HUES64 (cell line): ENCODE measurements at regions not wholly inside any gene's neighbourhood (a gene's known extent, or its start where the extent isn't known, plus 50 kb on each side); places are given as distances from the start of the nearest gene placed in this dataset.

ENCODE experiments used
- H3K27ac ChIP-seq: 2 replicates; pipeline ENCODE4 v1.7.0; 2013; ENCODE audit warnings: low read depth, low read length, inconsistent platforms
- H3K27me3 ChIP-seq: 2 replicates; pipeline ENCODE4 v1.6.1; 2013; ENCODE audit warnings: mild to moderate bottlenecking, low read length; ENCODE audit not compliant: insufficient read depth
- H3K36me3 ChIP-seq: 2 replicates; pipeline ENCODE4 v1.6.1; 2013; ENCODE audit warnings: mild to moderate bottlenecking, low read length; ENCODE audit not compliant: insufficient read depth
- H3K4me1 ChIP-seq: 2 replicates; pipeline ENCODE4 v1.6.1; 2013; ENCODE audit warnings: mild to moderate bottlenecking, low read length, moderate library complexity; ENCODE audit not compliant: insufficient read depth
- H3K4me3 ChIP-seq: 2 replicates; pipeline ENCODE4 v1.5.1; 2013; ENCODE audit warnings: mild to moderate bottlenecking, low read length, moderate library complexity
- H3K9ac ChIP-seq: 2 replicates; pipeline ENCODE4 v1.6.1; 2013; ENCODE audit warnings: mild to moderate bottlenecking, low read depth, low read length
- H3K9me3 ChIP-seq: 2 replicates; pipeline ENCODE4 v1.6.1; 2013; ENCODE audit warnings: low read depth, low read length; ENCODE audit not compliant: insufficient read depth
- WGBS: fragments of 150-250, 120-280 bp; methylation state at CpG from one replicate; pipeline ENCODE4 v1.1.7; 2013; ENCODE audit warnings: missing lambda C conversion rate; 5-methylcytosine and 5-hydroxymethylcytosine counted together

DNA sequence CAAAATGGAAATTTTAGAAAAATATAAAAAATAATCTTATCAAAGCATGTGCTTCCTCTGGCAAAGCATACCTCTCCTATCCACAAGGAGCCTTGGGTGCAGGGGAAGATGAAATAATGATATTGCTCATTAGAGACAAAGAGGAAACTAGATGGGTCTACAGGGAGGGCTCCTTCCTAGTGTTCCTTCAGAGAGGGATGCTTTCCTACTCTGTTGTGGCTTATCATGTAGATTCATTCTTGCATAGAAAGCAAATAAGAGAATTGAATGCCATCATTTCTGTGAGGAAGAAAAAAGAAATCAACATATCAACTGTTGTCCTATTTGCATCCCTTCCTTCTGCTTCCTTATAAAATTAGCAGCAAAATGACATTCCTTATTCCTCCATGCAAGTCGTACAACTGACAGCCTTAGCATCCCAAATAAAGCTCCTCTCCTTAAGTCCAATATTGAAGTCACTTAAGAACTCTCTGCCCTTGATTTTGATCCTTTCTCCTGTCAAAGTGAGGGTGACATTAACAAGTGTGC is 543.9 kb upstream of the PLXNA2 start:
- Histone ChIP-seq H3K9me3 (no peaks in the 10 kb centered on the region), H3K9ac (no peak overlapping the region), H3K4me1 (peaks cover 24% of the 10 kb centered on the region), H3K4me3 (no peak overlapping the region), H3K36me3 (no peaks in the 10 kb centered on the region), H3K27me3 (no peaks in the 10 kb centered on the region), H3K27ac (no peak overlapping the region)
- 54% methylated on average over 1 of the region's 1 CpG for WGBS

DNA sequence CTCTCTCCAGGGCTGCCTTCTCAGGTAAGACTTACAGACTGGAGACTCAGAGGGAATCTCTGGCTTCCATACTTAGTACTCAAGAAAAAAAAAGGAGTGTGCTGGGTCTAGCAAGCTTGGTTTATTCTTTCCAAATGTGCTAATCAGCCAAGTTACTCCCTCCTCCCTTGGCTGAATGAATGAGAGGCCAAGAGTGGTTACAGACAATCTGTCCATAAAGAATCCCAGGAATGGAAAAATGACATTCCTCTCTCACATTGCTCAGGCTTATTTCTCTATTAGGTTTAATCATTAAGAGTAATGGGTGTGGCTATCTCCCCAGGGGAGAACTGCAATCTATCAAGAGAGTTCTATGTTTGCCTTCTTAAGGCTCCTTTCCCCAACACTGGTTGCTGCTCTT is 547.3 kb upstream of the PLXNA2 start:
- Histone ChIP-seq H3K36me3 (no peaks in the 10 kb centered on the region), H3K27ac (no peak overlapping the region), H3K9ac (no peak overlapping the region), H3K4me3 (no peak overlapping the region), H3K4me1 (peaks cover 20% of the 10 kb centered on the region), H3K9me3 (no peaks in the 10 kb centered on the region), H3K27me3 (no peaks in the 10 kb centered on the region)

DNA sequence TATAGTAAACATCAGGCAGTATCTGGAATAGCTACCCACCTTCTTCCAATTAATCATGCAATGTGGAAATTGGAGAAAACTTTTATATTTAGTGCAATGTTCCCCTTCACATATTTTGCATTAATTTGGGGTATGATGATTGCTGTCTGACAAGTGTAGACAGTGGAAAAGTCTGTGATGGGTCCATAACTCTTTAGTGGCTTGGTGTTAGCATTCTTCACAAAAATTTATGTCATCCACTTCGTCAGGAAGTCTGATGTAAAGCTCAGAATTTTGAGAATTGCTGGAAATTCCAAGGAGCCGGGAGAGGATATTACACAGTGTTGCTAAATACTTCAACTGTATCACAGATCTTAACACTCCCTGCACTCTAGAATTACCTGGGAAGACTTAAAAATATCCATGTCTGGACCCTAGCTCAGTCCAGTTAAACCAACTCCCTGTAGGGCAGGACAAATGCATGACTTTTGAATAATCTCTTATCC is 549.7 kb upstream of the PLXNA2 start:
- WGBS: 100% methylated on average over 2 of the region's 2 CpGs
- H3K4me1 ChIP-seq: peaks cover 4% of the 10 kb centered on the region
- H3K36me3 ChIP-seq: no peaks in the 10 kb centered on the region
- H3K27me3 ChIP-seq: no peaks in the 10 kb centered on the region
- no peak overlapping the region for H3K9ac ChIP-seq
- H3K4me3 ChIP-seq: no peak overlapping the region
- H3K27ac ChIP-seq: no peak overlapping the region
- no peaks in the 10 kb centered on the region for H3K9me3 ChIP-seq

DNA sequence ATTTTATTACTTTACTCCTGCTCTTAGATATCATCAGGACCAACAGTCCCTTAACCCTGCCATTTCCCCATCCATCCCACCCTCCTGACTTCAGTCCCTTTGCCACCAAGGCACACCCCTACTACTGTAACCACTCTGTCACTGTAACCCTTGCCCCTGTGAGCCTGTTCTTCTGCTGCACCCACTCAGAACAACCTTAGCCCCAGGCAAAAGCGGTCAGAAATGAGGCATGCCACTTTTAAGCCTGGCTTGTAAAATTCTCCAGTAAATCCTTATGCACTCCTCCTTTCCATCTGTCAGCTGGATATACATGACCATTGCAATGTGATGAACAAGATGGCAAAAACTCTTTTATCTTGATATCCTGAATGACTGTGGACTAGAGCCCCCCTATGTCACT is 555.0 kb upstream of the PLXNA2 start:
- H3K4me3 ChIP-seq: no peak overlapping the region
- H3K9me3 ChIP-seq: no peaks in the 10 kb centered on the region
- 96% methylated on average over 1 of the region's 1 CpG for WGBS
- peaks cover 27% of the 10 kb centered on the region for H3K4me1 ChIP-seq
- H3K27me3 ChIP-seq: no peaks in the 10 kb centered on the region
- no peaks in the 10 kb centered on the region for H3K36me3 ChIP-seq
- H3K27ac ChIP-seq: no peak overlapping the region
- no peak overlapping the region for H3K9ac ChIP-seq

DNA sequence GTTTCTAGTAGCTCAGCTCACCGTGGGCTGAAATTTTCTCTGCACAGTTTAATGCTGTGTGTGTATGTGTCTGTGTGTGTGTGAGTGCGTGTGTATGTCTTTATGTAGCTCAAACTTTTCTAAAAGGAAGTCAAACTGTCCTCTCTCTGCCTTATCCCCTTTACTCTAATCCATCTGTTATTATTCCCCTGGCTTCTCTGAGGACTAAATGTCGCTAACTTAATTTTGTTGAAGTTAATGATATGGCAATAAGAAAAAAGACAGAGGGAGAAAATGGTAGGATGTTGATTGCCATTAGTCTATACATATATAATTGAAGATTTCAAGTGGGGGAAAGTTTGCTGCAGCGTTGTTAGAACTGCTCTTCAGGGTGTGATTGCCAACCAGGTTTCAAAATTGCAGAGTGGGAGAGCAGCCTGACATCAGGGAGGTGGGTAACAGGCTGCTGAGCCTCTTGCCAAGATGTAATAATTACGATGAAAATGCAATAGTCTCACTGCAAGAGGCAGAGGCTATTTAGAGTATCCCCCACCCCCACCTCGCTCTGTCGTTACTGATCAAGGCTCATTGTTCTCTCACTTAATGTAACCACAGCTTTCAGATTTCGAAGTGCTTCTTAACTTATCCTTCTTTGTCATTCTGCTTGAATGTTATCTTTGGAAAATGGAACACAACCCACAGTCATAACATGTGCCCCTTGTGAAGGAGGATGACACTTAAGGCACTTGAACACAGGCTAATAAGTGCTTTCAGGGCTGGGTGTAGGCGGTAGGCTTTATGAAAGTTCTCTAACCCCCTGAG is 559.0 kb upstream of the PLXNA2 start:
- Histone ChIP-seq H3K36me3 (no peaks in the 10 kb centered on the region), H3K4me1 (peaks cover 27% of the 10 kb centered on the region)
- 87% methylated on average over 8 of the region's 9 CpGs for WGBS

DNA sequence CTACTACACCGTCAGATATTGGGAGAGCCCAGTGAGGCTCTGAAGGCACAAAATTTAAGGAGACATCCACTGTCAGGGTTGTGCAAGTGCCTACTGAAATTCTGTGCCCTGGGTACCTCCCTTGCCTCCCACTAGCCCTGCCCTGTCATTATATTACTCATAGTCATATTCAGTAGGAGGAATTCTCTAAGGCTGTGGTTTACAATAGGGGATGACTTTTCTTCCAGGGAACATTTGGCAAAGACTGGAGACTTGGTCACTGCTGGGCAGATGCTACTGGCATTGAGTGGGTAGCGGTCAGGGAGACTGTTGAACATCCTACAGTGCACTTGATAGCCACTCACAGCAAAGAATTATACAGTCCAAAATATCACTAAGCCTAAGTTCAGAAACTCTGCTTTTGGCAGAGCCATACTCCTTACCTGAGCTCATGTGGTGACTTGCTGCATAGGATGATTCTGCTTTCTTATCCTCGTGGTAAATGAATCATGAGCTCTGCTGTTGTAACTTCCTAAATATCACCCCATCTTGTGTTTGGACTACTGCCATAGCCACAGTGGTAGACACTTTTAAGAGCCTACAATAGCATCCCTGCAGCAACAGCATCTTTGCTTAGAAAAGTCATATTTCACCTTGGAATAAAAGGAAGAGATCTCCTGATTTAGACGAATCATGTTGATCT is 563.4 kb upstream of the PLXNA2 start:
- Histone ChIP-seq H3K4me3 (no peak overlapping the region), H3K9ac (no peak overlapping the region), H3K9me3 (no peaks in the 10 kb centered on the region), H3K27ac (no peak overlapping the region), H3K27me3 (no peaks in the 10 kb centered on the region), H3K4me1 (peaks cover 8% of the 10 kb centered on the region), H3K36me3 (no peaks in the 10 kb centered on the region)
- WGBS: 96% methylated on average over 4 of the region's 4 CpGs

More for the DNA sequence above, 559.0 kb upstream of the PLXNA2 start:
- no peak overlapping the region for H3K27ac ChIP-seq
- H3K9me3 ChIP-seq: no peaks in the 10 kb centered on the region
- no peaks in the 10 kb centered on the region for H3K27me3 ChIP-seq
- no peak overlapping the region for H3K9ac ChIP-seq
- no peak overlapping the region for H3K4me3 ChIP-seq

DNA sequence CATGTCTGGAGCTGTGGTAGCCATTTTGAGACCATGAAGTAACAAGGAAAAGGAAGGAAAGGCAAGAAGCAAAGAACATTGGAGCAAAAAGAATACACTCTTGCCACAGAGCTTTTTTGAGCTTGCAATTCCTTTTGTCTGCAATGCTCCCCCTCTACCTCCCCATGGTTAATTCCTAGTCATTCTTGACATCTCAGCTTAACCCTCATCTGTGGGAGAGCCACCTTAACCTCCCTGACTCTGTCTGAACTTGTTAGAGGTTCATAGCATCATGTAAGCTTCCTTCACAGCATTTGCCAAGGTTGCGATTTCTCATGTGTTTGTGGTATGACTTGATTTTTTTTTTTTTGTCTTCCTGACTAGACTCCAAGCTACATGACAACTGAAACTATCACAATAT is 564.1 kb upstream of the PLXNA2 start:
- Histone ChIP-seq H3K9ac (no peak overlapping the region), H3K9me3 (no peaks in the 10 kb centered on the region), H3K4me1 (peaks cover 5% of the 10 kb centered on the region), H3K27ac (no peak overlapping the region), H3K4me3 (no peak overlapping the region), H3K27me3 (no peaks in the 10 kb centered on the region), H3K36me3 (no peaks in the 10 kb centered on the region)
- no CpG with 5 or more reads among the region's 1 CpG for WGBS

DNA sequence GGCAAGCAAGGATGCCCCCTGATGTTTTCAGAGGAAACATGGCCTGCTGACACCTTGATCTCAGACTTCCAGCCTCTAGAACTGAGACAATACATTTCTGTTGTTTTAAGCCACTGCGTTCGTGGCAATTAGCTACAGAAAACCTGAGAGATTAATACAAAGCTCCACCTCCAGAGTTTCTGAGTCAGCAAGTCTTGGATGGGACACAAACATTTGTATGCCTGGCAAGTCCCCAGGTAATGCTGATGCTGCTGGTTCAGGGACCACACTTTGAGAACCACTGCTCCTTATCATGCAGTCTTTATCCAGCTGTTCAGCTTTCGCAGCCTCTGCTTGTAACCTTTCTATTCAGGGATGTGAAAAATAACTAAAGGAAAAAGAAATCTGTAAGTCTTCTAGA is 565.7 kb upstream of the PLXNA2 start:
- Histone ChIP-seq H3K27ac (no peak overlapping the region), H3K27me3 (no peaks in the 10 kb centered on the region), H3K36me3 (no peaks in the 10 kb centered on the region), H3K9ac (no peak overlapping the region), H3K9me3 (no peaks in the 10 kb centered on the region), H3K4me1 (no peaks in the 10 kb centered on the region), H3K4me3 (no peak overlapping the region)
- 95% methylated on average over 3 of the region's 3 CpGs for WGBS

DNA sequence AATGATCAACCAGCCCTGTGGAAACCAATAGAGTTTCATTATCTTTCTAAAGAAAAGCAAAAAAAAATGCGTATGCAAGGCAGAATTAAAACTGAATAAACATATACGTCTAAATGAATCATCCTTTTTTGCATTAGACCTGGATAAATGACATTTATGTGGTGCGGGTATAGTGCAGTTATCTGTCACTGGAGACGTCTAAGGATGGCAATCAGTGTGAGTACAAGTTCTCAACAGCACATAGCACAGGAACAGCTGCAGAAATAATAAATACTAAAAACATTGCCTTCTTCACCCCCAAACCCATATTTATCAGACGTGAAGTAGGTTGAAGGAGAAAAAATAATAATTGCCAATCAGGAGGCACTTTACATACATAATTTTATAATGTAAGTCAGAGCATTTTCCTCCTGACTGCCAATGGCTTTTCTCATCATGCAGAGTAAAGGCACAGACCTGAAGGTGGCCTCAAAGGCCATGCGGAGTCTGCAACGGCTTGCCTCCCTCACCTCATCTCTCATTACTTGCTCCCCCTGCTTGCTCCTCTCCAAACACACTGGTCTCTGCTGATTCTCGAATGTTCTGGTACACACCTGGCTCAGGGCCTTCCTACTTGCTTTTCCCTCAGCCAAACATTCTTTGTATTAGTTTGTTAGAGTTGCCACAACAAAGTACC is 574.7 kb upstream of the PLXNA2 start:
- Histone ChIP-seq H3K4me3 (no peak overlapping the region), H3K36me3 (no peaks in the 10 kb centered on the region), H3K4me1 (no peaks in the 10 kb centered on the region), H3K27ac (no peak overlapping the region), H3K9me3 (no peaks in the 10 kb centered on the region), H3K27me3 (no peaks in the 10 kb centered on the region), H3K9ac (no peak overlapping the region)
- WGBS: 93% methylated on average over 7 of the region's 8 CpGs

DNA sequence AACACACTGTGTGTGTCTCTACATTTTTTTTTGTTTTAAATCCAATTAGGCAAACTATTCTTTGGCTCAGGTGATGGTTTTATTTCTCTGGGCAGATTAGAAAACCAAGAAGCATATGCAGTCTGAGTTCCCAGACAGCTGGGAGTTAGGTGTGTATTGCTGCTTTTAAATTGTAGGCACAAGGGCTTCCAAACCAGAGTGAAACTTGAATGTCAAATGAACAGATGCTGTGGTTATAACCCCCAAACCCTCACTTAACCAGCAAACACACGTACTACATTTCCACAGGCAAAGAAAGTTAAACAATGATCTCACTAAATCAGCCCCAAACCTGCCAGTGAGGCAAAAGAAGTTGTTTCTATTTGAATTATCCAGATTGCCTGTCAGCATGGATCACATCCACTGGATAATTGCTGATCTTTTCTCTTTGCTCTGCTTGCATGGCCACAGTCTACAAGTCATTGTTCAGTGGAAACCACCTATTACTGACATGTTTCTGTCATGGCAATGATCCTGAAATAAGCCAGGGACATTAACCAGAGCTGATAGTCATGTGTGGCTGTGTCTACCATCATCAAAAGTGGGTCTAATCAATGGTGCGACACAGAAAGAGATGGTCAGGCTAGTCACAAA is 576.5 kb upstream of the PLXNA2 start:
- H3K36me3 ChIP-seq: no peaks in the 10 kb centered on the region
- no peak overlapping the region for H3K9ac ChIP-seq
- H3K9me3 ChIP-seq: no peaks in the 10 kb centered on the region
- no peaks in the 10 kb centered on the region for H3K27me3 ChIP-seq
- no peak overlapping the region for H3K27ac ChIP-seq
- WGBS: 50% methylated on average over 2 of the region's 2 CpGs
- H3K4me3 ChIP-seq: no peak overlapping the region
- no peaks in the 10 kb centered on the region for H3K4me1 ChIP-seq

DNA sequence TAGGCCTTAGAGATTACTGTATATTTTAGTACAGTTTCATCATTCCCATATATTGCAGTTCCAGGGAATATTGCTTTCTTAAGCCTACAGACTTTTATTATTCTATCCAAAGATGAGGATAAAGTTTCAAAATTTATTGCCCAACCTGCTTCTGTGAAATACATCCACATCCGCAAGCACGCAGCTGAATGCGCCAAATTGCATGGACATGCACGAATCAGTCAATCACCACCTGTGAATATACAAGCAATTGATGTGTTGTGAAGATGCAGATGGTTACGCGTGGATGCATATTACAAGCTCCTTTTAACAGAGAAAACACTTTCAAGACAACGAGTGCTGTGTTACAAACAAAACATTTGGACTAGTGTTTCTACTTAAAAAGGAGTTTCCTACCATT is 577.8 kb upstream of the PLXNA2 start:
- H3K27me3 ChIP-seq: no peaks in the 10 kb centered on the region
- no peaks in the 10 kb centered on the region for H3K4me1 ChIP-seq
- 96% methylated on average over 7 of the region's 7 CpGs for WGBS
- H3K36me3 ChIP-seq: no peaks in the 10 kb centered on the region
- no peak overlapping the region for H3K9ac ChIP-seq
- no peak overlapping the region for H3K4me3 ChIP-seq
- H3K9me3 ChIP-seq: no peaks in the 10 kb centered on the region
- H3K27ac ChIP-seq: no peak overlapping the region
